PC-9 (cell line): ENCODE measurements at regions not wholly inside any gene's neighbourhood (a gene's known extent, or its start where the extent isn't known, plus 50 kb on each side); places are given as distances from the start of the nearest gene placed in this dataset.

ENCODE experiments used
- EZH2 ChIP-seq: fragments of 200-600 bp; sonication (generic); IDR thresholded peaks from 2 replicates; pipeline ENCODE4 v1.8.0; 2017; ENCODE audit warnings: antibody characterized with exemption, low read depth
- TF ChIP-seq, protein P1 (sequence below): fragments of 200-600 bp; sonication (generic); conservative IDR thresholded peaks from 2 replicates; pipeline ENCODE4 v1.6.1; 2017; ENCODE audit warnings: mixed run types, antibody characterized with exemption, mild to moderate bottlenecking, moderate library complexity

DNA sequence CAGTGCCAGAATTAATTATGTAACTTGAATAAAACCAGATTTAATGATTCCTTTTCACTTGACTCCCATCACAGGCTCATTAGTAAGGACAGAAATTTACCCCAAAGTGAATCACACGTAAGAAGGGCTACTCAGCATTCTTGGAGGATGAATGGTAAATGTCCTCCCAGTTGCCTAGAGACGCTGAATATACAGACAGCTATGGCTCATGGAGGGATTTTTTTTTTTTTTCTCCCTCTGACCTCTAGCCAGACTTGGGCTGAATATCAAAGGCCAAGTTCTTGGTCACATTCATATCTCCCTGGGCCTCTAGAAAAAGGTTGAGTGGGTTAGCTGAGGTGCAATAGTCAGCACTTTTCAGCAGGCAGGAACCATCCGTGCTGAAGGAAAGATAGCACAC lies 77.5 kb downstream of the PHLDA1 start:
- TF ChIP-seq, protein P1, sequence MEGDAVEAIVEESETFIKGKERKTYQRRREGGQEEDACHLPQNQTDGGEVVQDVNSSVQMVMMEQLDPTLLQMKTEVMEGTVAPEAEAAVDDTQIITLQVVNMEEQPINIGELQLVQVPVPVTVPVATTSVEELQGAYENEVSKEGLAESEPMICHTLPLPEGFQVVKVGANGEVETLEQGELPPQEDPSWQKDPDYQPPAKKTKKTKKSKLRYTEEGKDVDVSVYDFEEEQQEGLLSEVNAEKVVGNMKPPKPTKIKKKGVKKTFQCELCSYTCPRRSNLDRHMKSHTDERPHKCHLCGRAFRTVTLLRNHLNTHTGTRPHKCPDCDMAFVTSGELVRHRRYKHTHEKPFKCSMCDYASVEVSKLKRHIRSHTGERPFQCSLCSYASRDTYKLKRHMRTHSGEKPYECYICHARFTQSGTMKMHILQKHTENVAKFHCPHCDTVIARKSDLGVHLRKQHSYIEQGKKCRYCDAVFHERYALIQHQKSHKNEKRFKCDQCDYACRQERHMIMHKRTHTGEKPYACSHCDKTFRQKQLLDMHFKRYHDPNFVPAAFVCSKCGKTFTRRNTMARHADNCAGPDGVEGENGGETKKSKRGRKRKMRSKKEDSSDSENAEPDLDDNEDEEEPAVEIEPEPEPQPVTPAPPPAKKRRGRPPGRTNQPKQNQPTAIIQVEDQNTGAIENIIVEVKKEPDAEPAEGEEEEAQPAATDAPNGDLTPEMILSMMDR, result no peak
- no peak for TF ChIP-seq EZH2
